A204.1 (cell line): ENCODE measurements at regions not wholly inside any gene's neighbourhood (a gene's known extent, or its start where the extent isn't known, plus 50 kb on each side); places are given as distances from the start of the nearest gene placed in this dataset.

Experiments used
- FAIRE-seq: peaks from 2 replicates; lab custom pipeline; 2012; peaks lifted over from hg19 to GRCh38; lab: Jason Lieb, UNC

DNA sequence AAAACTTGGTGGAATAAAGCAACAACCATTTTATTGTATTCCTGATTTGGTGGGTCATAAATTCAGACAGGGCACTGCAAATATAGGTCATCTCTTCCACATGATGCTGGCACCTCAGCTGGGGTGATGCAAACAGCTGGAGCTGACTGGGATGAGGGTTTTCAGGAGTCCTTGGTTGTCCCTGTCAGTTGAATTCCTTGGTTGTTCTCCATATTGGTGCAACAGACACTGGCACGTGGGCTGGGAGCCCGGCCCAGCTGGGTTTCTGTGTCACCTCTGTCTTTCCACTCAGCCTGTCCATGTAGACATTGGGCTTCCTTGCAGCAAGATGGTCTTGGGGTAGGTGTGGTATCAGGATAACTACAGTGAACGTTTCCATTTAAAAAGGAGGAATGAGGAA lies 518.0 kb upstream of the MEF2C start:
- no peak for FAIRE-seq

DNA sequence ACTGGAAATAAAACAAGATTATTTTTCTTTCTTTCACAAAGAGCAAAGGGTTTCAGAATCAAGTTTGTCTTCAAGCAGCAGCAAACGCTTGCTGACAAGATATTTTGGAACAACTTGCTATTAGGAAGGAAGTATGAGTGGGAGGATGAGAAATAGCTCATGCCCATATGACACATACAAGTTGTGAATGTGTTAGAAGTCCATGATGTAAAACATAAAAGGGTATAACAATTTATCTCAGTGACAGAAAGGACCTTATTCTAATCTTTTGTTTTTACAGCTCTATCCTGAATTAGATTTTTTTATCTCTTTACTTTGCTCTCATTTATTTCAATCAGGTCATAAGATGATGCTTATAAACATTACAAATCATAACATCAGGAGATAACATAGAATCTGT lies 516.6 kb upstream of the MEF2C start:
- no peak for FAIRE-seq

DNA sequence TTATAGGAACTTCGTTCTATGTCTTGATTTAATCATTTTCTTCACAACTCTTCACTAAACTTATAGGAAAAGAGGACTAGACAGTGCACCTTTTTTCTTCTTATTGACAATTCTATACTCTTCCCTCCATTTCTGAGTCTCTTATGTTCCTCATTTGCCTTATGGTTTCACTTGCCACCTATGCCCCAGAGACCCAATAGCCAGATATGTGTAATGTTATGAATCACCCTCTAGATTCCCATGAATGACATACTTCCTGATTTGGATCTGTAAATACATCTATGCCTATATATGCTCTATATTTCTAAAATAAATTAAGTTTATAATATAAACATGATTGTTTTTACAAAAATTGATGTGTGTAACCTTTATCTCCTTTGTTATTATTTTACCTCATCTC lies 514.1 kb upstream of the MEF2C start:
- no peak for FAIRE-seq

- no peak for FAIRE-seq
These were observed 513.4 kb upstream of the MEF2C start for GRCh38 chr5:89396278-89396954.

GRCh38 chr5:89395111-89395510 lies 512.1 kb upstream of the MEF2C start:
- FAIRE-seq = no peak

GRCh38 chr5:89388872-89389271 lies 505.9 kb upstream of the MEF2C start:
- FAIRE-seq = no peak

DNA sequence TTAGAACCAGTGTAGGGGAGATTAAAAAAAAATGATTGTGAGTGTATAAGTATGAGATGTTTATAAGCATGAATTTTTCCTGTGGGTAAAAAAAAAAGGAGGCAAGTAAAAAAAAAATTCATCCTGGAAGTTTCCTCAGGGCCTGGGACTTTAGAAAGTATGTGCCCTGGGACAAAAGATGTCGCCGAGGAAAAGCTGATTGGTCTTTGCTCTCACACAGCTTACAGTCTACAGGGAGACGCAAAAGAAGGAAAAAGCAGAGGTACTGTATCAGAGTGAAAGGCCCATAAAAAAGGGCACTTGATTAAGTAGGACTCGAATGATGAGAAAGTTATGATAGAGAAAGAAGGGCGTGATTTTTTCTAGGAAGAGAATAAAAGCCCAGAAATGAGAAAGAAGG lies 501.4 kb upstream of the MEF2C start:
- FAIRE-seq = no peak

DNA sequence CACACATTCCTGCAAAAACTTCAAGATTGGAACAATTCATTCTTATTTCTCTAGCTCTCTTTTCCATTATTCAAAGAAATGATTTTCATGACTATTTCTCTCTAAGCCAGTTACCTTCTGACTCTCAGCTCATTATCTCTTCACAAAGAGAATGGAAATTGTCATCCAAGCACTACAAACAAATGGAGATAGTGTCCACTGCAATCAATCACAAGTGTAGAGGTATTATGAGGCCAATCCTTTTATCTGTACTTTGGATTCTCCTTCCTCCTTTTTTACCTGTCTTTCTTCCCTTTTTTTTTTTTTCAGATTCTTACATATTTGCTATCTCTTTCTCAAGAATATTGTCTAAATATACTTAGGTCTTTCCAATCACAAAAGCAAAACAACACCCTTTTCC lies 497.7 kb upstream of the MEF2C start:
- FAIRE-seq = no peak

DNA sequence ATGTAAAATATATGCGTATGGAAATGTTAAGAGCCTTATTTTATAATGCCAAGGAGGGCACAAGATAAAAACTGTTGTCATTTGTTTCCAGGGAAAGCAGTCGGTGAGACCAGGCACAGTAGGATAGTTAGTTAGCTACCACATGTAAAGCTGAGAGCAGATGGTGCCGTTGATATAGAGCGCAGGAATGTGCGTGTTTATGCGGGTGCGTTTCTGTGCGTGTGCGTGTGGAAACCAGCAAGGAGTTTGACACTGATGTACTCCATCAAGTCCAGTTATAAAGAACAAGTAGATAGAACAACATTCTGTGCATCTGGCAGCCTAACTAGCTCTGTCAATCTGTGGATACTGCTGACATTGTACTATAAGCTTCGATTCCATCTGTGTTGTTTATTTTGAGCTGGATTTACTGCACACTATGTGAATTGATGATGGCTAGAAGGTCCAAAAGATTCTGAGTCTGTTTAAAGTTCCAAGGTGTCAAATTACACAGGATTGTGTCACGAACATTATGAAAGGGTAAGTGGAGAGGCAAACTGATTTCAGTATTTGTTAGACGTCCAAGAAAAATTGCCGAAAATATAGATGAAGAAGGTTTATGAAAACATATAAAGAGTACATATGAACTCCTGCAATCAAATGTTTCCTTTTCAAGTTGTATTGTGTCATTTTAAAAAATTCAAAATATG lies 494.9 kb upstream of the MEF2C start:
- FAIRE-seq = no peak

- FAIRE-seq = no peak
These were observed 492.0 kb upstream of the MEF2C start for GRCh38 chr5:89374818-89375521.

DNA sequence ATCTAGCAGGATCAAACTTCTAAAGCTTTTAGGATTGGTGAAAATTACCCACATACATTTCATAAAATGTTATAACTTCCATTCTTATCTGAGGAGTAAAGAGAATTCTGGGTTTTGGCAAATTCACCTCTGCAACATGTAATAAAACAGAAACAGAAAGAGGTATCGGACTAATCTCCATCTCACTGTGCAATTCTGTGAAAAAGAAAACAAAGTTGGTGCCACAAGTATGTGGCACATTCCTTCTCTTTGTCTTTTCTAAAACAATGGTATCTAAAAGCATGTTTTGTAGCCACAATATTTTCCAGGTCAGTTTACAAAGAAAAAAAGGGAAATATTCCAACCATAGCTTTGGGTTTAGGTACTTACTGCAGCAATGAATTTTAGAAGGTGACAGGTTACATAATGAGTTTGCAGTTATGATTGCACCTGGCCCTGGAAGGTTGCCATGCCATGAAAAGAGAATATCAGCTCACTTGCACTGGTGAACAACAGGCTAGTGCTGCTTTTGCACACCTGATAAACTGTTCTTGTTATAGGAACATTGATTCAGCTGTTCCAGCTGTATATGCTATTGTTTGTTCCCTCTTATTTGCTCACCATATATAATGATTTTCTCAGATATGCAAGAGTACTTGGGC lies 491.3 kb upstream of the MEF2C start:
- no peak for FAIRE-seq

DNA sequence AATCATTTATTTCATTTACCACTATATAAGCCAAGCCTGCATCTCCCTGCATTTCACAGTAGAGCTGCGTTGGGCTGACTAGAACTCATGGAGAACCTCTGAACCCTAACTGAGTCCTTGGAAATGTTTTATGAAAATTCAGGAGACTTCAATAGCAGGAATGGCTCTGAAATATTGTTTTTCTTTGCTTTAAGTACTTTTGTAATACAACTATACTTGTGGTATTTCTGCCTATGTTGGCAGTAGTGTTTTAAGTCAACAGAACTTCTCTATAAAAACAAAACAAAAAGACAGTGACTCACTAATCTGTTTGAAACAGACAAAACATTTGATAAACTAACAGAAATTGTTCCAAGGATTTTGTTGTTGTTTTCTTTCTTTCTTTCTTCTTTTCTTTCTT lies 489.2 kb upstream of the MEF2C start:
- FAIRE-seq = no peak

- no peak for FAIRE-seq
These were observed 488.7 kb upstream of the MEF2C start for GRCh38 chr5:89371646-89372045.

DNA sequence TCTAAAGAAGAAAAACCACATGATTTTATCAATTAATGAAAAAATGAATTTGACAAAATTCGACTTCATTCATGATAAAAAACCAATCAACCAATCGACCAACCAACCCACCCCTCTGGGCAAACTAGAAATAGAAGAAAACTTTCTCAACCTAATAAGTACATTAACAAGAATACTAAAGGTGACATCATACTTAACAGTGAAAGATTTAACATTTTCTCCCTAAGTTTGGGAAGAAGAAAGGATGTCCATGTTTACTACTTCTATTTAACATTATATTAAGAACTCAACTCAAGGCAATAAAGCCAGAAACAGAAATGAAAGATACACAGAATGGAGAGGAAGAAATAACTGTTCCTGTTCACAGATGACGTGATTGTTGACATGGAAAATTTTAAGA lies 476.1 kb upstream of the MEF2C start:
- no peak for FAIRE-seq

GRCh38 chr5:89353837-89354551 lies 471.0 kb upstream of the MEF2C start:
- FAIRE-seq = no peak

- FAIRE-seq = no peak
These were observed 469.0 kb upstream of the MEF2C start for GRCh38 chr5:89351975-89352374.

DNA sequence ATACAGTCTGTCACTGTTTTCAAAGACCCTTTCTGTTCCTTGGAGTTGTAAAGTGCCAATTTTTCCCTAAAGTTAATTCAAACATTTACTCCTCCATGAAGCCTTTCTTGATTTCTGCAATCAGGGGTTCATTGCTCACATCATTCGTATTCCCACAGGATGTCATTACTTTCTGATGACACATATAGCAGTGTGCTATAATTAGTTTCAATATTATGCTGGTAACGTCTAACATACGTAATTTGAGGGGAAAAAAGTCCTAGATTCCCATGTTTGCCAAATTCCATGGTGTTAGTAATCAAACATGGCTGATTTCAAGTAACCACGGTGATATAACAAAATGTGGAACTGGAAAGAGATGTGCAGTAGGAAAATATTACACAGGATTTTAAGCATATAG lies 468.2 kb upstream of the MEF2C start:
- FAIRE-seq = no peak

DNA sequence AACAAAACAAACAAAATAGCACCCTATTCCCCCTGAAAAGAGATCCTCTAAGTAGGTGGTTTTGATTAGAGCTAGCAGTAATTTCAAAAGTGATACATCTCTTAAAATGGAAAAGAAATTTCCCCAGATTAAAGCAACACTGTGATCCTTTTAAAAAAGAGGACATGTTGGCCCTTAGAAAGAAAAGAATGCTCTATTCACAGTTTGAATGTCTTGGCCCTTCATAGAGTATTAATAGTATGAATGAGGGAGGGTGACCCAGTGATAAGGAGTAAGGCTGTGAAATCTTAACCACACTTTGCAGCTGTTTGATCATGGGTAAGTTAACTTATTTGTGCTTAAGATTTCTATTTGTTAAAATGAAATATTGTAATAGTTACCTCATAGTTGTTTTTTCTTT lies 467.7 kb upstream of the MEF2C start:
- FAIRE-seq = no peak

DNA sequence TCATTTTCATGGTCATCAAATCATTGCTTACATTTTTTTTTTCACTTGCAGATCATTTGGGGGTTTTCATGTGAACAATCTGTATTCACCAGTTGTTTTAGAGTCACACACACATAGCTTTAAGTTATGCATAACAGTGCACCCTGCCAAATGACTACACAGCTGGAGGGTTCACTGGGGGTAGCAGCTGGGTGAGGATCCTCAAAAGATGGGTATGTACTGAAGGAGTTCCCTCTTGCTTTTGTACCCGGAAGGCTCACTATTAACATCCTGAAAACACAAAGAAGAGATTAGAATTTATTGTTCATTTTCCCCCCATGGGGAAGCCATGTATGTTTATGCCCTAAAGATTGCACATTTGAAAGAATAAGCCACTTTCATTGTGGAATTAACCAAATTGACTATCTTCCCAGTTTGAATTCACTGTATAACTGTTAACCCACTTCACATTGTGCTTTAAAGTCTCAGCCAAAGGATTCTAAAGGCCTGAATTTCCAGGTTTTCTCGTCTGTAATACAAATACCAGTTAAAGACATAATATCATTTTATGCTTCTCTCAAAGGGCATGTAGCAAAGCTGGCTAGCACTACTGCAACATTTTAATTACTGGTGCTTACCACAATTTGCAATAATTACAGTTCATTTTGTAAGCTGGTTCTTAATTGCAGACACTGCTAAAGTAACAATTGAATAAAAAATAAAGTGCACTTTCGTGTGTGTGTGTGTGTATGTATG lies 466.4 kb upstream of the MEF2C start:
- FAIRE-seq = no peak

DNA sequence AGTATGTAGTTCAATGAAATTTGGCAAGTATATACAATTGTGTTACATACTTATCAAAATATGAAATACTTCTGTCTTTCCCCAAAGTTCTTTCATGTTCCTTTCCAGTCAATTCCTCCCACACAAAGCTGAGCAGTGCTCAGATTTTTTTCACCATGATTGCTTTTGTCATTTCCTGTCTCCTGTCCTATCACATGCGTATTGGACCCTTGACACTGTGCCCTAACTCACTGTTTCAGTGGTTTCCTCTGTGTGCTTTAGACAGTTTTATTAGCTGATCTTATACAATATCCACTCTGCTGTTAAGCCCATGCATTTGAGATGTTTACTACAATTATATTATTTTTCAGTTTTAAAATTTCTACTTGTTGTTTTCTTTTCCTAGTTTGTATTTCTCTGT lies 463.6 kb upstream of the MEF2C start:
- FAIRE-seq = no peak

DNA sequence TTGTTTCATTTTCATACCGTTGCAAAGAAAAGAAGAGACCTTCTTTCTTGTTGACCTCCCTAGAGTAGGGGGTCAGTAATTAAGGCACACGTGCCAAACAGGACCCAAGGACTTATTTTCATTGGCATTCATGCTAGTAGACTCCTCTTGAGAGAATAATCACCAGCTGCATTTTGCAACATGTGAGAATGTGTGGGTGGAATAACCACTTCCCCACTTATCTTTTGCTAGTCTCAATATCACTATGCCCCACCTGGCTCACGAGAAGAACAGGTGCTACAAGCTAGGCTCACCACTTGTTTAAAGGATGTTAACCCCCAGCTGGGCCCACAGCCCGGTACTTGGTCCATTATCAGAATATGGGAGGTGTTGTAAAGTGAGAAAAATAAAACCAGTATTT lies 460.7 kb upstream of the MEF2C start:
- FAIRE-seq = no peak
